HG03175 (cell line): ENCODE measurements at regions not wholly inside any gene's neighbourhood (a gene's known extent, or its start where the extent isn't known, plus 50 kb on each side); places are given as distances from the start of the nearest gene placed in this dataset.
"Not testable (repeated sequence)": the region's sequence is repeated elsewhere in the genome, so short reads cannot be mapped to it uniquely, and the experiment has no call there.

ENCODE experiments used
- ATAC-seq: cut with Tn5 transposase; IDR thresholded peaks from one replicate; pipeline ENCODE4 v1.9.1; 2021; ENCODE audit warnings: mild to moderate bottlenecking, moderate library complexity; ENCODE audit not compliant: unreplicated experiment

DNA sequence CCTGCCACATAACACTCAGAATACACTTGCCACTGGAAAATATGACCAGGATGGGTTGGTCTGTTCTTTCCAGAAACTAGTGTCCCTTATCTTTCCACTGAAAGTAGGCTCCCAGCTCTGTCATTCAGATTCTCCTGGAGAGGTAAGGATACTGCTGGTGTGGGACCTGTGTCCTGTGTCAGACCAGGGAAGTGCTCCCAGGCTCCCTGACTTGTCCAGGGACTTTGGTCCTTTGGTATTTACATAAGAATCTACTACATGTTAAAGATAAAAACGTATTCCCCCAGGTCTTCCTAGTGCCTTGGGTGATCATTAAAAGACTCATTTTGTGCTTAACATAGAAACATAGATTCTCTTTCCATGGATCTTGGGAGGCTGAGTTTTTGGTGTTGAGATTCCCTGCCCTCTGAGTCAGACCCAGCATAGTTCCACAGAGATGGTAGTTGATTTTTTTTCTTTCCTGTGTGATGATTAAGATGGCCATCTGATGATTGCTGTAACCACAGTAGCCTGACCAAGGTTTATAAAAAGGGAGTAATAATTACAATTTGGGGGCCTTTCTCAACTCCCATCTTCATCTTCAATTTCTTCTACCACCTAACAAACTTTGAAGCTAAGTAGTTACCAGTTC, 159.8 kb upstream of the JADE1 start:
- no peak for ATAC-seq

- no peak for ATAC-seq
Measured at GRCh38 chr4:128649161-128649560, 160.3 kb upstream of the JADE1 start.

DNA sequence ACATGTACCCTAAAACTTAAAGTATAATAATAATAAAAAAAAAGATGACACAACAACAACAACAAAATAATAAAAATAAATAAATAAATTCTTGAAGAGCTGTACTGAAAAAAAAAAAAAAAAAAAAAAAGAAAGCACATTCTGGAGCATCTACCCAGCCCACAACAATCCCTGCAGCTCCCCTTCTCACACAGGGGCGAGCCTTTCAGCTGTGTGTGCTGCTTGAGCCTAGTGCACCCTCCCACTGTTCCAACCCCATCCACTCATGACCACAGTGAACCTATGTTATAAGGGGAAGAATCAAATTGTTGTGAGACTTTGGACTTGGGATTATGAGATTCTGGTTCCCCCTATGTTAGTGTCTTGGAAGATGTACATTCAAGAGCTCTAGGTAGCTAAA, 161.5 kb upstream of the JADE1 start:
- ATAC-seq, result no peak

DNA sequence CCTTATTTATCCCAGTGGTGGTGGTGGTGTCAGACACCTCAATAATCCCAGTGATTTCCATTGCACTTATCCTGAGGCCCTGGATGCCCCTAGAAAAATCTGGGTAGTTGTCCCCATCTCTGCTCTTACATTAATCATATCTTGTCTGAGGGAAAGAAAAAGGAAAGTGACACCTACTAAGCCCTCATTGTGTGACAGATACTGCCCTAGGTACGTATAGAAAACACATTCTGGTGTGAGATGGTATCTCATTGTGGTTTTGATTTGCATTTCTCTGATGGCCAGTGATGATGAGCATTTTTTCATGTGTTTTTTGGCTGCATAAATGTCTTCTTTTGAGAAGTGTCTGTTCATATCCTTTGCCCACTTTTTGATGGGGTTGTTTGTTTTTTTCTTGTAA, 162.6 kb upstream of the JADE1 start:
- ATAC-seq, result peak; percentile 52

GRCh38 chr4:128644693-128645654, 164.5 kb upstream of the JADE1 start:
- not testable (repeated sequence) for ATAC-seq

DNA sequence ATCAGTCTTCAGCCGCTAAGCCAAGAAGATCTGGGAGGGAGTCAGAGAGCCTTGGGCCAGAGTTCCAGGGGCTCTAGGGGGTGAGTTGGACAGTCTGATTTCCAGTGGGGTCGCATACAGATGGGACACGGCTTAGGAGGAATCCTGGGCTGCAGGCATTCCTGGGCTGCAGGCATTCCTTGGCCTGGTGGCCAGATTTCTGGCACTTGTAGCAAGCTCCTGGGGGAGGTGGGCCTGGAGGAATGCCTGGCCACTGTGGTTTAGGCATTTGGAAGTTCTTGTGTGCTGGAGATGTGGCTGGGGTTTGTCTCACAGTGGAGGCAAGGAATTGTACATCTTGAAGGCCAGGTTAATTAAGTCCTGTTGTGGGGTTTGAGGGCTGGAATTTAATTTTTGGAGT, 165.4 kb upstream of the JADE1 start:
- not testable (repeated sequence) for ATAC-seq

- ATAC-seq, result not testable (repeated sequence)
Measured at GRCh38 chr4:128641566-128641965, 167.9 kb upstream of the JADE1 start.

DNA sequence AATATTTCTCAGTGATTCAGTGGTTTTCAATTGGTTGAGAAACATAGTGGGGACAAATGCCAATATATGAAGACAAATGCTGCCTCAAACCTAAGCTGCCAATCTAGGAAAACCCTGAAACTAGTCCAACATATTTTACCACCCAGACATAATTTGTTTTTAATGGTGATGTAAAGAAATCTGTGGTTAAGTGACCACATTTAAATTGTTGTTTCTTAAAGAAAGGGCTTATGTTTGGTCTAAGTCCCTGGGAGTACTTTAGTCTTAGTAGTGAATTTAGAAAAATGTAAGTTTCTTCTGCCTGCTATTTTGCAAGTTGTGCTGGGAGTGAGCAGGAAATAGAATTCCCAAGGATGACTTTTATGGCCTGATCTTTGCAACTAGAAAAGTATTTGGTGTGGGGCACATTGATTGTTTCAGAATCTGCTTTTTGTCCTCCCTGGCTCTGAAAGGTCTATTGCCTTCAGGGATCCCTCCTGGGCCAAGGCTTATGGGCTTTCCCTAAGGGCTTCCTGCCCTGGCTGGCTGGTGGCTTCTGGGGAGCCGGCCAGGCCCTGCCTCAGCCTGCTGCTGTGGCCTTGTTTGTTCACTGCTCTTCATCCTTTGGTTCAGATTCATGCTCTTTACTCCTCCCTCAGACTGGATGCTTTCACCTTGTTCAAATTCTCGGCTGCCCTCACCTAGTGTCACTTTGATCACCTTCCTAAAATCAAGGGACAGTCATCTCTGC, 169.8 kb upstream of the JADE1 start:
- ATAC-seq, result no peak

DNA sequence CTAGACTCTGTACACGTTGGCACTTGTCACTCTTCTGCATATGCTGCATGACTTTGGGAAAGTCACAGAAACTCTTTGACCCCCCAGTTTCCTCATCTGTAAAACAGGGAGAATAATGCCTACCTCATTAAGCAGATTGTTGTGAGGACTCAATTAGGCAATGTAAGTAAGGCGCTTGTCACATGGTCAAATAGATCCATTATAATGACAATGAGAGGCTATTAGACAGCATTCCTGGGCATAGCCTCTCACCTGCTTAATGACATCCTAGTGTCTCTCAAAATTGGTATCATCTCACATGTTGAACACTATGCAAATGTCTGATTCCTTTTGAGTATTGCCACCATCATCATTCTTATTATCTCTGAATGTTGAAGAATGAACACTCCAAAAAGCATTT, 172.6 kb upstream of the JADE1 start:
- no peak for ATAC-seq

- ATAC-seq, result no peak
Measured at GRCh38 chr4:128635955-128636560, 173.4 kb upstream of the JADE1 start.

GRCh38 chr4:128635141-128635954, 174.2 kb upstream of the JADE1 start:
- ATAC-seq, result no peak

GRCh38 chr4:128633067-128633466, 176.4 kb upstream of the JADE1 start:
- peak; percentile 85 for ATAC-seq

GRCh38 chr4:128630871-128631270, 178.6 kb upstream of the JADE1 start:
- ATAC-seq, result no peak

DNA sequence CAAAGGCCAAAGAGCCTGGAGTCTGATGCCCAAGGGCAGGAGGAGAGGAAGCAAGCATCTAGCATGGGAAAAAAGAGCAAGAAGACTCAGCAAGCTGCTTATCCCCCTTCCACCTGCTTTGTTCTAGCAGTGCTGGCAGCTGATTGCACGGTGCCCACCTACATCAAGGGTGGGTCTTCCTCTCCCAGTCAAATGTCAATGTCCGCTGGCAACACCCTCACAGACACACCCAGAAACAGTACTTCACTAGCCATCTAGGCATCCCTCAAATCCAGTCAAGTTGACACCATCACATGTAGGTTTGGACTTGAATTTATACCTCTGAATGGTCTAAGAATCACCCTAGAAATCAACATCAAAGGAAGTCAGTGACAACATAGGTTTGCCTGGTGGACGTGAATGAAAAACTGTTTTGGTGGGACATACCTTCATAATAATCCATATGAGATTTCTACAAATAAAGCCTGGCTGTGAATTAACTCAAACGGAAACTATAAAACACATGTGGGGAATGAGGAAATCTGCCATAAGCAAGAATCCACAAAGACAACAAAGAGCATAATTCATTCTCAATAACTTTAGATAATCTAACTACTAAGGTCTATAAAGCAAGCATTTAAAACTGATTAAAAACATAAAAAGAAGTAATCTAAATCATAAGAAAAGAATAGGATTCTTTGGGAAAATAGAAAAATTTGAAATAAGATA, 185.8 kb upstream of the JADE1 start:
- no peak for ATAC-seq

GRCh38 chr4:128620279-128620965, 189.1 kb upstream of the JADE1 start:
- not testable (repeated sequence) for ATAC-seq

GRCh38 chr4:128615197-128615596, 194.3 kb upstream of the JADE1 start:
- ATAC-seq, result no peak

DNA sequence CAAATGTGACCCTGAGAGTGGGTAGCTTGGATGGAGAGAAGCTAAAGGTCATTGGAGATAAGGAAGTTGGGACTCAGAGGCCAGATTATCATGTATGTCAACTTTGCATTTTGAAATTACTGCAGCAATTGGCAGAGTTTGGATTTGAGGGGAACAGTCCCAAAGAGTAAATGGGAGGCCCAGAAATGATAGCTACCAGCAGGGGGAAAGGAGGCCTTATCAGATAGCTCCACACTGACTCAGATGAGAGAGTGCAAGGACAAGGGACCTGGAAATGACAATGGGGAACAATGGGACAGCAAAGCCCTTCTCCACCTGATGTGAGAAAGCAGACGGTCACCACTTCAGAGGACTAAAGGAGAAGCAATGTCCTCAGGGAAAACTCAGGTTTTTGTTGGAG, 201.5 kb upstream of the JADE1 start:
- no peak for ATAC-seq

DNA sequence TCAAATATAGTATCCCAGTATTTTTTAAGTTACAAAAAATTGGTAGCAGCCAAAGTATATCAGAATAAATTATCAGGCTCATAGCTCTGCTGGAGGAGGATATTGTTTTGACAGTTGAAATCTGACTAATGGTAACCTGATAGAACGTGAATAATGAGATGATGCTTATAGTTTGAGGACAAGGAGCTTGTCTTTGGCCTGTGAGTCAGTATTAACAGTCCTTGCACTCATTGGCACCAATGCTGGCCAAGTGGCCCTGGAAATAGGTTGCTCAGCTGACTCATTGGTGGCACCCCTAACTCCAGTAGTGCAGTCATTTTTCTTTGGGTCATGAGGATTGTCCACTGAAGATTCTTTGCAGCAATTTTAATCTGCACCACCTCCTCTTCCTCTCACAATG, 203.3 kb upstream of the JADE1 start:
- ATAC-seq, result no peak

GRCh38 chr4:128604840-128605239, 204.7 kb upstream of the JADE1 start:
- no peak for ATAC-seq
